ENCODE measurements at regions not wholly inside any gene's neighbourhood (a gene's known extent, or its start where the extent isn't known, plus 50 kb on each side); places are given as distances from the start of the nearest gene placed in this dataset.

DNA sequence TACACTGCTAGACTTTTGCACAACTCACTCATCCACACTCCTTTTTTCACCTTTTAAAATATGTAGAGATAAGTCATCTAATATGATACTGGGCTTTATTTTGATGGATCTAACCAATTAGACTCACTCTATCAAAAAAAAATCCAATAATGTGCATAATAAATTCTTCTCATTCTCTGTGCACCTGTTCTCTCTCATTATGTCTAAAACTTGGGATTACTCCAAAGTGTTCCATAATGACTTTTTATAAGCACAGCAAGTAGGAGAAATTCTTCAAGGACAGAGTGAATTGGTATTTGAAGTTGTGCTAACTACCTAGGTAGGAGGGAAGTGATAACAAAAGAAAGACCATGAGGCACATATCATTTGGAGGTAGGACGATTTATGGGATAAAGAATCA, 1438.8 kb downstream of the PCDH7 start:
- TF ChIP-seq, protein P1, sequence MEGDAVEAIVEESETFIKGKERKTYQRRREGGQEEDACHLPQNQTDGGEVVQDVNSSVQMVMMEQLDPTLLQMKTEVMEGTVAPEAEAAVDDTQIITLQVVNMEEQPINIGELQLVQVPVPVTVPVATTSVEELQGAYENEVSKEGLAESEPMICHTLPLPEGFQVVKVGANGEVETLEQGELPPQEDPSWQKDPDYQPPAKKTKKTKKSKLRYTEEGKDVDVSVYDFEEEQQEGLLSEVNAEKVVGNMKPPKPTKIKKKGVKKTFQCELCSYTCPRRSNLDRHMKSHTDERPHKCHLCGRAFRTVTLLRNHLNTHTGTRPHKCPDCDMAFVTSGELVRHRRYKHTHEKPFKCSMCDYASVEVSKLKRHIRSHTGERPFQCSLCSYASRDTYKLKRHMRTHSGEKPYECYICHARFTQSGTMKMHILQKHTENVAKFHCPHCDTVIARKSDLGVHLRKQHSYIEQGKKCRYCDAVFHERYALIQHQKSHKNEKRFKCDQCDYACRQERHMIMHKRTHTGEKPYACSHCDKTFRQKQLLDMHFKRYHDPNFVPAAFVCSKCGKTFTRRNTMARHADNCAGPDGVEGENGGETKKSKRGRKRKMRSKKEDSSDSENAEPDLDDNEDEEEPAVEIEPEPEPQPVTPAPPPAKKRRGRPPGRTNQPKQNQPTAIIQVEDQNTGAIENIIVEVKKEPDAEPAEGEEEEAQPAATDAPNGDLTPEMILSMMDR (IDR thresholded peaks at IDR 0.05): no peak
- TF ChIP-seq EZH2 (IDR thresholded peaks at IDR 0.05): no peak

Data from neural progenitor cell (in vitro differentiated cells).